ENCODE measurements at regions not wholly inside any gene's neighbourhood (a gene's known extent, or its start where the extent isn't known, plus 50 kb on each side); places are given as distances from the start of the nearest gene placed in this dataset.

DNA sequence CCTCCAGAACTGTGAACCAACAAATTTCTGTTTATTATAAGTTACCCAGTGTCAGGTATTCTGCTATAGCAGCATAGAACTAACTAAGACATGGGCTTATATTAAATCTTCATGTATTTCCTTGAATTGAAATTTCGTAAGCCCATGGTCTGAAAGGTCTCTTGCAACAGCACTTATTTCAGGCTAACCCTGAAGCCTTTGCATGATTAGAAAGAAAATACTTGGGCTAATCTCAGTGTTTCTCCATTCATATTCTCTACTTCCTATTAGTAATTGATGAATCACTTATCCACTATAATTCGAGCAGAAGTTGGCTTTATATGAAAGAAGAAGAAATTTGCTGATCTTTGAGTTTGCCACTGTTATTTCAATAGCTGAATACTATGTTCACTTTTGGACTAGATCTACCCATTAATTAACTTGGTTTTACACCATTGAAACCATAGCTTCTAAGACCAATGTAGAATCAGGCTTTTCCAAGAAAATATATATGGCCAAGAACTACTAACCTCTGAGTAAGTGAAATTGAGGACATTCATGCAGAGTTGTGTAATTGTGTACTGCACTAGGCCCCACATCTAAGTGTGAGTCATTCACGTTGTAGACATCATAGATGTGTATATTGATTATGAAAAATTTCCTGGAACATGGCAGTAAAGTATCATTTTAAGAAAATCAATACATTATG lies 731.6 kb downstream of the SOCS6 start:
- Mint-ChIP-seq H3K4me3 (no peak overlapping the region), H3K36me3 (no peaks in the 10 kb centered on the region), H3K27me3 (no peaks in the 10 kb centered on the region), H3K9me3 (peaks cover 4% of the 10 kb centered on the region), H3K27ac (no peak overlapping the region), H3K4me1 (ENCODE audit: unreplicated experiment) (no peaks in the 10 kb centered on the region)
- TF ChIP-seq, protein P1, sequence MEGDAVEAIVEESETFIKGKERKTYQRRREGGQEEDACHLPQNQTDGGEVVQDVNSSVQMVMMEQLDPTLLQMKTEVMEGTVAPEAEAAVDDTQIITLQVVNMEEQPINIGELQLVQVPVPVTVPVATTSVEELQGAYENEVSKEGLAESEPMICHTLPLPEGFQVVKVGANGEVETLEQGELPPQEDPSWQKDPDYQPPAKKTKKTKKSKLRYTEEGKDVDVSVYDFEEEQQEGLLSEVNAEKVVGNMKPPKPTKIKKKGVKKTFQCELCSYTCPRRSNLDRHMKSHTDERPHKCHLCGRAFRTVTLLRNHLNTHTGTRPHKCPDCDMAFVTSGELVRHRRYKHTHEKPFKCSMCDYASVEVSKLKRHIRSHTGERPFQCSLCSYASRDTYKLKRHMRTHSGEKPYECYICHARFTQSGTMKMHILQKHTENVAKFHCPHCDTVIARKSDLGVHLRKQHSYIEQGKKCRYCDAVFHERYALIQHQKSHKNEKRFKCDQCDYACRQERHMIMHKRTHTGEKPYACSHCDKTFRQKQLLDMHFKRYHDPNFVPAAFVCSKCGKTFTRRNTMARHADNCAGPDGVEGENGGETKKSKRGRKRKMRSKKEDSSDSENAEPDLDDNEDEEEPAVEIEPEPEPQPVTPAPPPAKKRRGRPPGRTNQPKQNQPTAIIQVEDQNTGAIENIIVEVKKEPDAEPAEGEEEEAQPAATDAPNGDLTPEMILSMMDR (conservative IDR thresholded peaks at IDR 0.05) = no peak
- DNase-seq (ENCODE audit: extremely low spot score, unreplicated experiment) = no peak

DNA sequence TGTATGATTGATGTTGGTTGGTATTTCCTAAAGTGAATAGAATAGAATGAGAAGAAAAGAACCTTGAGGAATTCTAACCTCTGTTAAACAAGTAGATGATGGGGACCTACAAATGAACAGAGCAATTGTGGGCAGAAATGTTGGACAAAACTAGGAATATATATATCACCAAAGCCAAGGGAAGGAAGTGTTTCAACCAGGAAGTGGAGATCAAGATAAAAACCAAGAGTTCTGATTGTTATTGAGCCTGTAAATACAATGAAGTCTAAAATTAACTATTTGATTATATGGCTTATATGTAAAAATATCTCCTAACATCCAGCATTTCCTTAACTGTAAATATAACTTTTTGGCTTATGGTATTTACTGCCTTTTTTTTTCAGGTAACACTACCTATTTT lies 730.0 kb downstream of the SOCS6 start:
- H3K9me3 Mint-ChIP-seq = peaks cover 4% of the 10 kb centered on the region
- no peaks in the 10 kb centered on the region for H3K27me3 Mint-ChIP-seq
- no peak for DNase-seq (ENCODE audit: extremely low spot score, unreplicated experiment)
- no peak overlapping the region for H3K27ac Mint-ChIP-seq
- no peaks in the 10 kb centered on the region for H3K4me1 Mint-ChIP-seq (ENCODE audit: unreplicated experiment)
- TF ChIP-seq, protein P1 (conservative IDR thresholded peaks at IDR 0.05) = no peak
- H3K4me3 Mint-ChIP-seq = no peak overlapping the region
- H3K36me3 Mint-ChIP-seq = no peaks in the 10 kb centered on the region

DNA sequence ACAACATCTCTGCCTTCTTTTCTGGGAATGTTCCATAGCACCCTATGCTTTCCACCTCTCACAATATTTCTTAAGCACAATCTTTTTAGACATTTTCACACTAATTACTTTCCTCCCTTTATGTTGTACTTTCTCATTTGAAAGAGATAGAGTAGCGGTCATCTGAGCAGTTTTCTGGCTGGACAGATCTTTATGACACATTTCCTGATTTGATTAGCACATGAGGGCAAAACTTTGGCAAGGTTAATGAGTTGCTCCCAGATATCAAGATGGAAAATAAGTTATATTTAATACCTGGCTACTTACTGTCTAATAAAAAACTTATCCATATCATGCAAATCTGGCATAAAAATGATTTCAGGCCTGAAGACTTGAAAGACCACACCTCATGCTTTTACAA lies 723.9 kb downstream of the SOCS6 start:
- no peak overlapping the region for H3K4me3 Mint-ChIP-seq
- H3K27ac Mint-ChIP-seq = no peak overlapping the region
- no peaks in the 10 kb centered on the region for H3K9me3 Mint-ChIP-seq
- no peaks in the 10 kb centered on the region for H3K27me3 Mint-ChIP-seq
- H3K4me1 Mint-ChIP-seq (ENCODE audit: unreplicated experiment) = no peaks in the 10 kb centered on the region
- no peaks in the 10 kb centered on the region for H3K36me3 Mint-ChIP-seq
- DNase-seq (ENCODE audit: extremely low spot score, unreplicated experiment) = no peak
- TF ChIP-seq, protein P1 (conservative IDR thresholded peaks at IDR 0.05) = no peak

DNA sequence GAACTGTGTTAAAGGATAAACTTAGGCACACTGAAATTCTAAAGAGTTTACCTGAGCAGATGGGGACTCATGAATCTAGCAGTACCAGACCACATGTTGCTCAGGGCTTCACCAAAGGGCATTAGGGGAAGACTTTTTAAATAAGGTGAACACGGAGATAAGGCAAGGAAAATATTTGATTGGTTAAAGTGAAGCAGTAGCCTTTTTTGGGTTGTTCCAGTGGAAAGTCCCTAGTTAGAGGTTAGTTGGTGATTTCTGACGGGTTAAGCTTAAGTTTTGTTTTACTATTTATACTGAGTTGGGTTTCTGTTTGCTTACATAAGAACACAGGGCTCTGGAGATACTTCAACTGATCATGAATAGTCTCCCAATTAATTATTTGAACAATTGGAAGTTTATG lies 722.5 kb downstream of the SOCS6 start:
- no peaks in the 10 kb centered on the region for H3K36me3 Mint-ChIP-seq
- H3K9me3 Mint-ChIP-seq = no peaks in the 10 kb centered on the region
- H3K27me3 Mint-ChIP-seq = no peaks in the 10 kb centered on the region
- no peak overlapping the region for H3K27ac Mint-ChIP-seq
- no peak overlapping the region for H3K4me3 Mint-ChIP-seq
- no peaks in the 10 kb centered on the region for H3K4me1 Mint-ChIP-seq (ENCODE audit: unreplicated experiment)
- TF ChIP-seq, protein P1 (conservative IDR thresholded peaks at IDR 0.05) = no peak
- no peak for DNase-seq (ENCODE audit: extremely low spot score, unreplicated experiment)

DNA sequence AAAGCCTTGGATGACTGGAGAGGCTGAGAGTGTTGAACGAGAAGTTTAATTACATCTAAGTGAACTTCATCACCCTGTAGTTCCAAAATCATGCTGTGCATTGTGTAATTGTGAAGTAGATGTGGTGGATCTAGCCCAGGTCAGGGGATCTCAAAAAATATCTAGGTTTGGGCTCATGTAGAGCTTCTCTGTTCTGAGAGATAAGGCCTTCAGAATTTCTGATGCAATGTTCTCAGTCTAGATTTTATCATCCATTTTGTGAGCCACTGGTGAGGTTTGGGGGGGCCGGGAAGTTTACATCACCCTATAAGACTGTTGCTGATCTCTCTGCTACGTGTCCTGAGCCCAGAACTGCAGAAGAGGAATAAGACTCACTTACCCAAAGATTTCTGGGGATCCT lies 719.4 kb downstream of the SOCS6 start:
- TF ChIP-seq, protein P1 (conservative IDR thresholded peaks at IDR 0.05) = no peak
- Mint-ChIP-seq H3K9me3 (no peaks in the 10 kb centered on the region), H3K27ac (no peak overlapping the region), H3K27me3 (no peaks in the 10 kb centered on the region), H3K36me3 (no peaks in the 10 kb centered on the region), H3K4me1 (ENCODE audit: unreplicated experiment) (no peaks in the 10 kb centered on the region), H3K4me3 (no peak overlapping the region)
- no peak for DNase-seq (ENCODE audit: extremely low spot score, unreplicated experiment)

DNA sequence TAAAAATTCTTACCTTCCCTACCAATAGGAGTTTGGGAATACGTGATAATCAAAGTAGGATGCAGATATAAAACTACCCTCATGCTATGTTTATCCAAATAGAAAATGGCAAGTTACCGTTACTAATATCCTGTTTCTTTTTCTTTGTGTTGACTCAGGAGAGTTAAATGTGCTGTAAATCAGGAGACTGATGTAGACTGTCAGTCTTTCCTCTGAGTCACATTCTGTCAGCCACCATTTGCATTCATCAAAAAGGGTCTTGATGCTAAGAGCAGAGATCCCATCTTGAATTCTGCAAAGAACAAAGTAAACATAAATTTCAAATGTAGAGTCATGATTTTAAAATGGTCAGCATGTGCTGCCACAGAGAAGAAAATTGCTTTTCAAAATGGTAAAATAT lies 712.8 kb downstream of the SOCS6 start:
- no peak overlapping the region for H3K27ac Mint-ChIP-seq
- H3K4me3 Mint-ChIP-seq = no peak overlapping the region
- TF ChIP-seq, protein P1 (conservative IDR thresholded peaks at IDR 0.05) = no peak
- H3K27me3 Mint-ChIP-seq = no peaks in the 10 kb centered on the region
- H3K9me3 Mint-ChIP-seq = no peaks in the 10 kb centered on the region
- H3K4me1 Mint-ChIP-seq (ENCODE audit: unreplicated experiment) = no peaks in the 10 kb centered on the region
- no peaks in the 10 kb centered on the region for H3K36me3 Mint-ChIP-seq
- no peak for DNase-seq (ENCODE audit: extremely low spot score, unreplicated experiment)

Measured in type B pancreatic cell (in vitro differentiated cells).